ENCODE measurements at regions not wholly inside any gene's neighbourhood (a gene's known extent, or its start where the extent isn't known, plus 50 kb on each side); places are given as distances from the start of the nearest gene placed in this dataset.

- TF ChIP-seq, protein P1, sequence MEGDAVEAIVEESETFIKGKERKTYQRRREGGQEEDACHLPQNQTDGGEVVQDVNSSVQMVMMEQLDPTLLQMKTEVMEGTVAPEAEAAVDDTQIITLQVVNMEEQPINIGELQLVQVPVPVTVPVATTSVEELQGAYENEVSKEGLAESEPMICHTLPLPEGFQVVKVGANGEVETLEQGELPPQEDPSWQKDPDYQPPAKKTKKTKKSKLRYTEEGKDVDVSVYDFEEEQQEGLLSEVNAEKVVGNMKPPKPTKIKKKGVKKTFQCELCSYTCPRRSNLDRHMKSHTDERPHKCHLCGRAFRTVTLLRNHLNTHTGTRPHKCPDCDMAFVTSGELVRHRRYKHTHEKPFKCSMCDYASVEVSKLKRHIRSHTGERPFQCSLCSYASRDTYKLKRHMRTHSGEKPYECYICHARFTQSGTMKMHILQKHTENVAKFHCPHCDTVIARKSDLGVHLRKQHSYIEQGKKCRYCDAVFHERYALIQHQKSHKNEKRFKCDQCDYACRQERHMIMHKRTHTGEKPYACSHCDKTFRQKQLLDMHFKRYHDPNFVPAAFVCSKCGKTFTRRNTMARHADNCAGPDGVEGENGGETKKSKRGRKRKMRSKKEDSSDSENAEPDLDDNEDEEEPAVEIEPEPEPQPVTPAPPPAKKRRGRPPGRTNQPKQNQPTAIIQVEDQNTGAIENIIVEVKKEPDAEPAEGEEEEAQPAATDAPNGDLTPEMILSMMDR (IDR thresholded peaks at IDR 0.05; ENCODE audit: unreplicated experiment): no peak
- H3K9me3 Mint-ChIP-seq (ENCODE audit: low read depth): no peaks in the 10 kb centered on the region
- no peak overlapping the region for H3K4me3 Mint-ChIP-seq (ENCODE audit: low read depth)
- no peaks in the 10 kb centered on the region for H3K27me3 Mint-ChIP-seq
- peaks cover 4% of the 10 kb centered on the region for H3K4me1 Mint-ChIP-seq (ENCODE audit: low read depth)
- no peak for DNase-seq (ENCODE audit: low spot score, unreplicated experiment)
- H3K36me3 Mint-ChIP-seq (ENCODE audit: insufficient read depth): no peaks in the 10 kb centered on the region
- H3K27ac Mint-ChIP-seq: no peak overlapping the region
Observed at GRCh38 chr21:22154579-22155274, 1156.5 kb downstream of the NCAM2 start.

GRCh38 chr21:22164912-22165311 is 1166.7 kb downstream of the NCAM2 start:
- peaks cover 7% of the 10 kb centered on the region for H3K9me3 Mint-ChIP-seq (ENCODE audit: low read depth)
- no peaks in the 10 kb centered on the region for H3K36me3 Mint-ChIP-seq (ENCODE audit: insufficient read depth)
- no peak overlapping the region for H3K4me3 Mint-ChIP-seq (ENCODE audit: low read depth)
- TF ChIP-seq, protein P1 (IDR thresholded peaks at IDR 0.05; ENCODE audit: unreplicated experiment): no peak
- no peak overlapping the region for H3K27ac Mint-ChIP-seq
- no peaks in the 10 kb centered on the region for H3K4me1 Mint-ChIP-seq (ENCODE audit: low read depth)
- DNase-seq (ENCODE audit: low spot score, unreplicated experiment): no peak
- H3K27me3 Mint-ChIP-seq: no peaks in the 10 kb centered on the region

DNA sequence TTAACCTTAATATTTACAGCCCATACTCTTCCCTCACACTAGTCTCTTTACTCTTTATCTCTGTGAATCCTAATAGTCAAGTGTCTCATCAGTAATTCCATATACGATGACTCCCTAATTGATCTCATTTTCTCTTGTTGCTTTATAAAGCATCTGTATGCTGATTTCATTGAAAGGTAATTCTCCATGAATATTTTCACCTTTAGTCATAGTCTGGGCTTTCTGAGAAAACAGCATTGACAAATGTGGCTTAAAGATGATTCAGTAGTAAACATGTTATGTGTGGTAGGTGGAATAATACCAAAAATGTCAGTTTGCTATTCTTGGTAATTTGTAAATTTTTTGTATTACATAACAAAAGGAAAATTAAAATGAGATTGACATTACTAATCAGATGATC is 1176.5 kb downstream of the NCAM2 start:
- DNase-seq (ENCODE audit: low spot score, unreplicated experiment): no peak
- TF ChIP-seq, protein P1 (IDR thresholded peaks at IDR 0.05; ENCODE audit: unreplicated experiment): no peak
- no peak overlapping the region for H3K4me3 Mint-ChIP-seq (ENCODE audit: low read depth)
- no peaks in the 10 kb centered on the region for H3K36me3 Mint-ChIP-seq (ENCODE audit: insufficient read depth)
- H3K9me3 Mint-ChIP-seq (ENCODE audit: low read depth): no peaks in the 10 kb centered on the region
- no peaks in the 10 kb centered on the region for H3K4me1 Mint-ChIP-seq (ENCODE audit: low read depth)
- H3K27me3 Mint-ChIP-seq: no peaks in the 10 kb centered on the region
- no peak overlapping the region for H3K27ac Mint-ChIP-seq

- Mint-ChIP-seq H3K9me3 (ENCODE audit: low read depth) (peaks cover 4% of the 10 kb centered on the region), H3K27me3 (no peaks in the 10 kb centered on the region), H3K36me3 (ENCODE audit: insufficient read depth) (no peaks in the 10 kb centered on the region), H3K4me1 (ENCODE audit: low read depth) (no peaks in the 10 kb centered on the region), H3K27ac (no peak overlapping the region), H3K4me3 (ENCODE audit: low read depth) (no peak overlapping the region)
- TF ChIP-seq, protein P1 (IDR thresholded peaks at IDR 0.05; ENCODE audit: unreplicated experiment): no peak
- DNase-seq (ENCODE audit: low spot score, unreplicated experiment): no peak
Observed at GRCh38 chr21:22189278-22189677, 1191.1 kb downstream of the NCAM2 start.

- H3K27ac Mint-ChIP-seq: no peak overlapping the region
- H3K36me3 Mint-ChIP-seq (ENCODE audit: insufficient read depth): no peaks in the 10 kb centered on the region
- TF ChIP-seq, protein P1 (IDR thresholded peaks at IDR 0.05; ENCODE audit: unreplicated experiment): no peak
- no peak overlapping the region for H3K4me3 Mint-ChIP-seq (ENCODE audit: low read depth)
- DNase-seq (ENCODE audit: low spot score, unreplicated experiment): no peak
- H3K27me3 Mint-ChIP-seq: no peaks in the 10 kb centered on the region
- no peaks in the 10 kb centered on the region for H3K4me1 Mint-ChIP-seq (ENCODE audit: low read depth)
- H3K9me3 Mint-ChIP-seq (ENCODE audit: low read depth): peaks cover 4% of the 10 kb centered on the region
Observed at GRCh38 chr21:22191581-22191980, 1193.4 kb downstream of the NCAM2 start.

Measured in progenitor cell of endocrine pancreas (in vitro differentiated cells).